HepG2 (cell line): ENCODE measurements at regions not wholly inside any gene's neighbourhood (a gene's known extent, or its start where the extent isn't known, plus 50 kb on each side); places are given as distances from the start of the nearest gene placed in this dataset.

Source experiments
- ATM ChIP-seq: fragments of 450-650 bp; IDR thresholded peaks from 2 replicates; pipeline ENCODE4 v1.7.1; 2017; ENCODE audit warnings: mild to moderate bottlenecking, borderline replicate concordance
- ATRX ChIP-seq: sonication (generic); formaldehyde crosslinking; IDR thresholded peaks from 2 replicates; pipeline ENCODE4 v1.4.0; 2020; ENCODE audit warnings: missing genetic modification reagents, borderline replicate concordance
- CBX1 ChIP-seq: IDR thresholded peaks from one replicate; pipeline ENCODE4 v1.6.1; 2016; ENCODE audit warnings: antibody characterized with exemption, low read depth
- CREB1 ChIP-seq, 2 experiments: fragments of 450-650 bp in 1 of 2; IDR thresholded peaks; 2 replicates each; pipeline ENCODE4 v1.6.1; 2016 to 2017; ENCODE audit warnings: control low read depth in 1 of 2, mild to moderate bottlenecking in 1 of 2, missing compliant biosample characterization in 1 of 2, missing genetic modification characterization in 1 of 2
- FOXA1 ChIP-seq, 2 experiments: fragments of 450-650 bp in 1 of 2; sonication (generic) in 1 of 2; formaldehyde crosslinking in 1 of 2; IDR thresholded peaks; 2 replicates each; pipeline versions ENCODE4 v1.4.0 to v1.6.1; 2016 to 2020; ENCODE audit warnings: missing genetic modification reagents in 1 of 2
- FOXA3 ChIP-seq: IDR thresholded peaks from 2 replicates; pipeline ENCODE4 v1.6.1; 2016; ENCODE audit warnings: missing genetic modification reagents, missing compliant biosample characterization
- FOXP1 ChIP-seq, 2 experiments: fragments of 450-650 bp in 1 of 2; IDR thresholded peaks; 2 replicates each; pipeline ENCODE4 v1.6.1; 2017 to 2018; ENCODE audit warnings: antibody characterized with exemption in 1 of 2
- GFI1 ChIP-seq: sonication (generic); formaldehyde crosslinking; IDR thresholded peaks from 2 replicates; pipeline ENCODE4 v1.5.0; 2020; ENCODE audit warnings: missing genetic modification reagents, mild to moderate bottlenecking, borderline replicate concordance
- IKZF1 ChIP-seq: fragments of 450-650 bp; IDR thresholded peaks from 2 replicates; pipeline ENCODE4 v1.7.1; 2016
- MNT ChIP-seq: fragments of 450-650 bp; IDR thresholded peaks from 2 replicates; pipeline ENCODE4 v1.6.1; 2016
- NONO ChIP-seq, 2 experiments: fragments of 450-650 bp in 1 of 2; sonication (generic) in 1 of 2; formaldehyde crosslinking in 1 of 2; IDR thresholded peaks in 1 of 2; conservative IDR thresholded peaks in 1 of 2; 2 replicates each; pipeline versions ENCODE4 v1.6.1 to v1.8.0; 2017 to 2022; ENCODE audit warnings: mild to moderate bottlenecking in 1 of 2, missing genetic modification reagents in 1 of 2, moderate library complexity in 1 of 2
- RBAK ChIP-seq: sonication (generic); formaldehyde crosslinking; IDR thresholded peaks from 2 replicates; pipeline ENCODE4 v1.5.1; 2020; ENCODE audit warnings: mild to moderate bottlenecking, missing genetic modification reagents
- RBM22 ChIP-seq: fragments of 200-400 bp; formaldehyde crosslinking; optimal IDR thresholded peaks from 2 replicates; pipeline ENCODE3; 2017; ENCODE audit warnings: mild to moderate bottlenecking, low read length, moderate library complexity
- TEF ChIP-seq: sonication (generic); formaldehyde crosslinking; IDR thresholded peaks from 2 replicates; pipeline ENCODE4 v1.5.0; 2020; ENCODE audit warnings: missing genetic modification reagents
- TRIM22 ChIP-seq: fragments of 450-650 bp; IDR thresholded peaks from 2 replicates; pipeline ENCODE4 v1.6.1; 2017
- TRIM24 ChIP-seq: sonication (generic); formaldehyde crosslinking; IDR thresholded peaks from 2 replicates; pipeline ENCODE4 v1.8.0; 2022; ENCODE audit warnings: mild to moderate bottlenecking, missing genetic modification reagents
- ZFP90 ChIP-seq: sonication (generic); formaldehyde crosslinking; IDR thresholded peaks from 2 replicates; pipeline ENCODE4 v1.8.0; 2022; ENCODE audit warnings: missing genetic modification reagents, mild to moderate bottlenecking, inconsistent platforms, borderline replicate concordance
- ZNF3 ChIP-seq: IDR thresholded peaks from 2 replicates; pipeline ENCODE4 v1.7.0; 2017; ENCODE audit warnings: inconsistent platforms
- ZNF33B ChIP-seq: sonication (generic); formaldehyde crosslinking; IDR thresholded peaks from 2 replicates; pipeline ENCODE4 v1.5.1; 2020; ENCODE audit warnings: mild to moderate bottlenecking, missing genetic modification reagents
- ZNF350 ChIP-seq: sonication (generic); formaldehyde crosslinking; IDR thresholded peaks from 2 replicates; pipeline ENCODE4 v1.4.0; 2020; ENCODE audit warnings: mild to moderate bottlenecking, low read depth, missing genetic modification reagents, borderline replicate concordance
- ZNF446 ChIP-seq: sonication (generic); formaldehyde crosslinking; IDR thresholded peaks from 2 replicates; pipeline ENCODE4 v1.5.0; 2020; ENCODE audit warnings: mild to moderate bottlenecking, missing genetic modification reagents
- TF ChIP-seq, protein P1 (sequence below): sonication (generic); formaldehyde crosslinking; IDR thresholded peaks from 2 replicates; pipeline ENCODE4 v1.4.0; 2020; ENCODE audit warnings: missing genetic modification reagents, borderline replicate concordance

DNA sequence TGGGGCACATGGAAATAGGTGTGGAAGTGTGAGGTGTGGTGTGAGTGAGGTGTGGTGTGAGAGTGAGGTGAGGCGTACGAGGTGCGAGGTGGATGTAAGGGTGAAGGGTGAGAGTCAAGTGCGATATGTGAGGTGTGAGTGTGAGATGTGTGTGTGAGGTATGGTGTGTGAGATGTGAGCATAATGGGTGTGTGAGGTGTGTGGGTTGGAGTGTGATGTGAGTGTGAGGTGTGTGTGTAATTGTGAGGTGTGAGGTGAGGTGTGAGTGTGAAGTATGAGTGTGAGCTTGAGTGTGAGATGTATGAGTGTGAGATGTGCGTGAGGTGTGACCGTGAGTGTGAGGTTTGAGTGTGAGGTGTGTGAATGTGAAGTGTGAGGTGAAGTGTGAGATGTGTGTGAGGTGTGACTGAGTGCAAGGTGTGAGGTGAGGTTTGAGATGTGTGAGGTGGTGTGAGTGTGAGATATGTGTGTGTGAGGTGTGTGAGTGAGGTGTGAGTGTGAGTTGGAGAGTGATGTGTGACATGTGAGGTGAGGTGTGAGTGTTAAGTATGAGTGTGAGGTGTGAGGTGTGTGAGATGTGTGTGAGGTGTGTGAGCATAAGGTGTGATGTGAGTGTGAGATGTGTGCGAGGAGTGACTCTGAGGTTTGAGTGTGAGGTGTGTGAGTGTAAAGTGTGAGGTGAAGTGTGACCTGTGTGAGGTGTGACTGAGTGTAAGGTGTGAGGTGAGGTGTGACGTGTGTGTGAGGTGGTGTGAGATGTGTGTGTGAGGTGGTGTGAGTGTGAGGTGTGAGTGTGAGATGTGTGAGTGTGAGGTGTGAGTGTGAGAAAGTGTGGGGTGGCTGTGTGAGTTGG, 354.0 kb downstream of the FOXL1 start (continued):
- TF ChIP-seq CBX1 (no peak), RBM22 (no peak), NONO (IDR thresholded peaks at IDR 0.05) (peak; percentile 35; the same call in 1 of the 2 replicates), NONO (CRISPR knock-in tag; conservative IDR thresholded peaks at IDR 0.05) (no peak), ZNF446 (CRISPR knock-in tag) (no peak), ZNF3 (no peak), TEF (no peak), TRIM24 (no peak), MNT (peak; percentile 13; the same call in 1 of the 2 replicates), ZNF350 (no peak), CREB1 (IDR thresholded peaks at IDR 0.05) (peak; percentile 85), CREB1 (CRISPR knock-in tag; IDR thresholded peaks at IDR 0.05) (no peak), RBAK (CRISPR knock-in tag) (no peak), ZFP90 (no peak), FOXA3 (CRISPR knock-in tag) (no peak), GFI1 (CRISPR knock-in tag) (no peak), IKZF1 (peak; percentile 78; the same call in 1 of the 2 replicates), FOXA1 (IDR thresholded peaks at IDR 0.05) (peak; percentile 32; the same call in 1 of the 2 replicates), FOXA1 (CRISPR knock-in tag; IDR thresholded peaks at IDR 0.05) (no peak), TRIM22 (peak; percentile 77), ATM (no peak), FOXP1 (IDR thresholded peaks at IDR 0.05) (0 out of 2 replicates have a peak, but pooled peaks have one; percentile 9), FOXP1 (CRISPR knock-in tag; IDR thresholded peaks at IDR 0.05) (no peak), ZNF33B (CRISPR knock-in tag) (no peak), ATRX (CRISPR knock-in tag) (no peak)
- TF ChIP-seq, protein P1, sequence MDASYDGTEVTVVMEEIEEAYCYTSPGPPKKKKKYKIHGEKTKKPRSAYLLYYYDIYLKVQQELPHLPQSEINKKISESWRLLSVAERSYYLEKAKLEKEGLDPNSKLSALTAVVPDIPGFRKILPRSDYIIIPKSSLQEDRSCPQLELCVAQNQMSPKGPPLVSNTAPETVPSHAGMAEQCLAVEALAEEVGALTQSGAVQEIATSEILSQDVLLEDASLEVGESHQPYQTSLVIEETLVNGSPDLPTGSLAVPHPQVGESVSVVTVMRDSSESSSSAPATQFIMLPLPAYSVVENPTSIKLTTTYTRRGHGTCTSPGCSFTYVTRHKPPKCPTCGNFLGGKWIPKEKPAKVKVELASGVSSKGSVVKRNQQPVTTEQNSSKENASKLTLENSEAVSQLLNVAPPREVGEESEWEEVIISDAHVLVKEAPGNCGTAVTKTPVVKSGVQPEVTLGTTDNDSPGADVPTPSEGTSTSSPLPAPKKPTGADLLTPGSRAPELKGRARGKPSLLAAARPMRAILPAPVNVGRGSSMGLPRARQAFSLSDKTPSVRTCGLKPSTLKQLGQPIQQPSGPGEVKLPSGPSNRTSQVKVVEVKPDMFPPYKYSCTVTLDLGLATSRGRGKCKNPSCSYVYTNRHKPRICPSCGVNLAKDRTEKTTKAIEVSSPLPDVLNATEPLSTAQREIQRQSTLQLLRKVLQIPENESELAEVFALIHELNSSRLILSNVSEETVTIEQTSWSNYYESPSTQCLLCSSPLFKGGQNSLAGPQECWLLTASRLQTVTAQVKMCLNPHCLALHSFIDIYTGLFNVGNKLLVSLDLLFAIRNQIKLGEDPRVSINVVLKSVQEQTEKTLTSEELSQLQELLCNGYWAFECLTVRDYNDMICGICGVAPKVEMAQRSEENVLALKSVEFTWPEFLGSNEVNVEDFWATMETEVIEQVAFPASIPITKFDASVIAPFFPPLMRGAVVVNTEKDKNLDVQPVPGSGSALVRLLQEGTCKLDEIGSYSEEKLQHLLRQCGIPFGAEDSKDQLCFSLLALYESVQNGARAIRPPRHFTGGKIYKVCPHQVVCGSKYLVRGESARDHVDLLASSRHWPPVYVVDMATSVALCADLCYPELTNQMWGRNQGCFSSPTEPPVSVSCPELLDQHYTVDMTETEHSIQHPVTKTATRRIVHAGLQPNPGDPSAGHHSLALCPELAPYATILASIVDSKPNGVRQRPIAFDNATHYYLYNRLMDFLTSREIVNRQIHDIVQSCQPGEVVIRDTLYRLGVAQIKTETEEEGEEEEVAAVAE (CRISPR knock-in tag): no peak
